ENCODE measurements at regions not wholly inside any gene's neighbourhood (a gene's known extent, or its start where the extent isn't known, plus 50 kb on each side); places are given as distances from the start of the nearest gene placed in this dataset.

- DNase-seq (ENCODE audit: low read depth): no peak
Measured at GRCh38 chr7:67762516-67762915, 765.9 kb downstream of the TYW1 start.

- DNase-seq (ENCODE audit: low read depth): no peak
Measured at GRCh38 chr7:67764289-67764688, 767.7 kb downstream of the TYW1 start.

GRCh38 chr7:67765481-67766175, 769.0 kb downstream of the TYW1 start:
- no peak for DNase-seq (ENCODE audit: low read depth)

GRCh38 chr7:67766906-67767410, 770.3 kb downstream of the TYW1 start:
- DNase-seq (ENCODE audit: low read depth): no peak

GRCh38 chr7:67771846-67772605, 775.4 kb downstream of the TYW1 start:
- DNase-seq (ENCODE audit: low read depth): no peak

GRCh38 chr7:67773081-67773480, 776.4 kb downstream of the TYW1 start:
- no peak for DNase-seq (ENCODE audit: low read depth)

GRCh38 chr7:67777119-67777518, 780.5 kb downstream of the TYW1 start:
- DNase-seq (ENCODE audit: low read depth): no peak

GRCh38 chr7:67781841-67782240, 785.2 kb downstream of the TYW1 start:
- DNase-seq (ENCODE audit: low read depth): no peak

GRCh38 chr7:67786021-67786420, 789.4 kb downstream of the TYW1 start:
- DNase-seq (ENCODE audit: low read depth): no peak

GRCh38 chr7:67788669-67789068, 792.0 kb downstream of the TYW1 start:
- DNase-seq (ENCODE audit: low read depth): no peak

- no peak for DNase-seq (ENCODE audit: low read depth)
Measured at GRCh38 chr7:67791918-67792317, 795.3 kb downstream of the TYW1 start.

- DNase-seq (ENCODE audit: low read depth): no peak
Measured at GRCh38 chr7:67794544-67794943, 797.9 kb downstream of the TYW1 start.

- DNase-seq (ENCODE audit: low read depth): no peak
Measured at GRCh38 chr7:67803789-67804188, 807.2 kb downstream of the TYW1 start.

GRCh38 chr7:67805921-67806471, 809.4 kb downstream of the TYW1 start:
- no peak for DNase-seq (ENCODE audit: low read depth)

GRCh38 chr7:67807826-67808225, 811.2 kb downstream of the TYW1 start:
- DNase-seq (ENCODE audit: low read depth): no peak

- DNase-seq (ENCODE audit: low read depth): no peak
Measured at GRCh38 chr7:67809586-67809985, 813.0 kb downstream of the TYW1 start.

- DNase-seq (ENCODE audit: low read depth): no peak
Measured at GRCh38 chr7:67813621-67814292, 817.1 kb downstream of the TYW1 start.

GRCh38 chr7:67817481-67817880, 820.8 kb downstream of the TYW1 start:
- no peak for DNase-seq (ENCODE audit: low read depth)

- DNase-seq (ENCODE audit: low read depth): no peak
Measured at GRCh38 chr7:67821116-67821515, 824.5 kb downstream of the TYW1 start.

- no peak for DNase-seq (ENCODE audit: low read depth)
Measured at GRCh38 chr7:67823345-67823744, 826.7 kb downstream of the TYW1 start.

- no peak for DNase-seq (ENCODE audit: low read depth)
Measured at GRCh38 chr7:67825356-67825755, 828.7 kb downstream of the TYW1 start.

GRCh38 chr7:67841896-67842295, 845.3 kb downstream of the TYW1 start:
- DNase-seq (ENCODE audit: low read depth): no peak

GRCh38 chr7:67842571-67842970, 845.9 kb downstream of the TYW1 start:
- DNase-seq (ENCODE audit: low read depth): no peak
